VCaP (cell line): ENCODE measurements at regions not wholly inside any gene's neighbourhood (a gene's known extent, or its start where the extent isn't known, plus 50 kb on each side); places are given as distances from the start of the nearest gene placed in this dataset.

Experiments
- H3K27ac ChIP-seq: fragments of 450-650 bp; 2 replicates; pipeline ENCODE4 v1.5.1; 2017
- TF ChIP-seq, protein P1 (sequence below): fragments of 450-650 bp; conservative IDR thresholded peaks from 2 replicates; pipeline ENCODE4 v1.5.1; 2017; ENCODE audit warnings: mild to moderate bottlenecking, moderate library complexity

DNA sequence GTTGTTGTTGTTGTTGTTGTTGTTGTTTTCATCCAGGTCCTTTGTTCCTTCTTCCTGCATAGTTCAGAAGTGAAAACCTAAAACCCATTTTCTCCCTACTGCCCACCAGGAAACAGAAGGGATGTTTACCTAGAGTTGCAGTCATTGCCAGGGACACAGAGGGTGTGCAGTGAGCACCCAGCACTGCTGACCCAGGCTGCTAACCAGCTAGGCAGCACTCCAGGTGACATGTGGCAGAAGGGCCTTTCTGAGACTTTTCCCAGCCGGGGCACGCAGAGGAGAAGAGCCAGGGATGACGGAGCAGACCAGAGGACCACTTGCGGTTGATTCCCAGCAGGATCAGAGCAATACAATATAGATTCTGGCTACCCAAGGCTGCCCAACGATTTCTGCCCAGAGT, 286.3 kb downstream of the BCL11A start:
- no peak overlapping the region for H3K27ac ChIP-seq
- TF ChIP-seq, protein P1, sequence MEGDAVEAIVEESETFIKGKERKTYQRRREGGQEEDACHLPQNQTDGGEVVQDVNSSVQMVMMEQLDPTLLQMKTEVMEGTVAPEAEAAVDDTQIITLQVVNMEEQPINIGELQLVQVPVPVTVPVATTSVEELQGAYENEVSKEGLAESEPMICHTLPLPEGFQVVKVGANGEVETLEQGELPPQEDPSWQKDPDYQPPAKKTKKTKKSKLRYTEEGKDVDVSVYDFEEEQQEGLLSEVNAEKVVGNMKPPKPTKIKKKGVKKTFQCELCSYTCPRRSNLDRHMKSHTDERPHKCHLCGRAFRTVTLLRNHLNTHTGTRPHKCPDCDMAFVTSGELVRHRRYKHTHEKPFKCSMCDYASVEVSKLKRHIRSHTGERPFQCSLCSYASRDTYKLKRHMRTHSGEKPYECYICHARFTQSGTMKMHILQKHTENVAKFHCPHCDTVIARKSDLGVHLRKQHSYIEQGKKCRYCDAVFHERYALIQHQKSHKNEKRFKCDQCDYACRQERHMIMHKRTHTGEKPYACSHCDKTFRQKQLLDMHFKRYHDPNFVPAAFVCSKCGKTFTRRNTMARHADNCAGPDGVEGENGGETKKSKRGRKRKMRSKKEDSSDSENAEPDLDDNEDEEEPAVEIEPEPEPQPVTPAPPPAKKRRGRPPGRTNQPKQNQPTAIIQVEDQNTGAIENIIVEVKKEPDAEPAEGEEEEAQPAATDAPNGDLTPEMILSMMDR: no peak

DNA sequence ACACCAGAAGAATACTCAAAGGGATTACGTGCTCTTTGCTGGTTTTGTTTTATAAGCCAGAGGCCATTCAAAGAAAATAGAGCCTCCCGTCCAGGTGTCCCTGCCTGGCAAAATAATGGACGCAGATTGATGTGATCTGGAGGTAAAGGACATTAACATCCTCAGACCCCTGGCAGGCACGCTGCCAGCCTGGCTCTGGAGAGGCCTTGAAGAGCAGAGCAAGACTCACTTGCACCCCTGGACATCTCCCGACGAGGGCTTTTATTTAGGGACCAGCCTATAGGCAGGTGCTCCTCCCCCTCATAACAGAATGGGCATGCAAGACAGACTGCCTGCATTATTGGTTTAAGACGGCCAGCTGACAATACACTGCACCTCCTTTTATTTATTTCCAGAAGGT, 291.3 kb downstream of the BCL11A start:
- no peak overlapping the region for H3K27ac ChIP-seq
- TF ChIP-seq, protein P1: no peak

DNA sequence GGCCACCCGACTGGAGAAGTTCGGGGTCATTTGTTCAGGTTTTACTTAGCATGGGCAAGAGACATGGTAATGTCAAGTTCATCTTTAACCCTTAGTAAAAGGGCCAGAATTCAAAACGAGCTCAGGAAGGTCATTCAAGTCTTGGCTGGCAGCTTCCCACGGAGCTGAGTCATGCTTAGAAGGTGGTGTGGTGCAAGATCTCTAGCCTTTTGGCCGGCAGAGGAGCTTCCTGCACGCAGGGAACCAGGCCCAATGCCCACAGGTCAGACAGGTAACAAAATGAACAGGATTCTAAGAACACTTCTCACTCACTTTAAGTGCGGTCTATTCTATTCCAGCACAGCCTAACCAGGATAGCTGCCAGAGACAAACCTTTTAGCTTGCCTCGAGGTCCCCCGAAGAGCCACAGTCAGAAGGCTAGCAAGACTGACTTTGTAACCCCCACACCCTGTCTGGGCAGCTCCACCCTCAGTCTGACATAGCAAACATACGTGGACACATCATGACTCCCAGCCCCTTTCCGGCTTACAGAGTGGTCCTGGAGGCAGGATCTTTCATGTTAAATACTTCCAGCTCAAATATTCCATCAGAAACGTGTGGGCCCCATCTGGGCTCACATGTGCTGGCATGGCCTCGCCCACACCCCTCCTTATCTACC, 292.7 kb downstream of the BCL11A start:
- no peak overlapping the region for H3K27ac ChIP-seq
- TF ChIP-seq, protein P1: no peak

DNA sequence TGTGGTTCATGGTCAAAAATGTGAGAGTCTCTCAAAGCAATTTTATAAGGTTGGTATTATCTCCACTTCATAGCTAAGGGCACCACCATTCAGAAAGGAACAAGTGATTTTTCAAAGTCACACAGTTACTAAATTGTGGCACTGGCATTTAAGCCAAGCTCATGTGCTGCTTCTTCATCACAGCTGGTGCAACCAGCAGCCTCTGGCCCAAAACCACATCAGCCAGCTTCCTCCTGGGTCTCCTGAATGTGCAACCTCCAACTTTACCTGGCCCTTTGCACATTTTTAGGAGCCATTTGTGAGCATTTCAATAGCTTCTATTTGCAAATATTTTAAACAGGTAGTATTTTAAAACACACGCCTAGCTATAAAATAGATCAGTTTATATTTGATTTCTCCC, 293.7 kb downstream of the BCL11A start:
- no peak overlapping the region for H3K27ac ChIP-seq
- TF ChIP-seq, protein P1: no peak

DNA sequence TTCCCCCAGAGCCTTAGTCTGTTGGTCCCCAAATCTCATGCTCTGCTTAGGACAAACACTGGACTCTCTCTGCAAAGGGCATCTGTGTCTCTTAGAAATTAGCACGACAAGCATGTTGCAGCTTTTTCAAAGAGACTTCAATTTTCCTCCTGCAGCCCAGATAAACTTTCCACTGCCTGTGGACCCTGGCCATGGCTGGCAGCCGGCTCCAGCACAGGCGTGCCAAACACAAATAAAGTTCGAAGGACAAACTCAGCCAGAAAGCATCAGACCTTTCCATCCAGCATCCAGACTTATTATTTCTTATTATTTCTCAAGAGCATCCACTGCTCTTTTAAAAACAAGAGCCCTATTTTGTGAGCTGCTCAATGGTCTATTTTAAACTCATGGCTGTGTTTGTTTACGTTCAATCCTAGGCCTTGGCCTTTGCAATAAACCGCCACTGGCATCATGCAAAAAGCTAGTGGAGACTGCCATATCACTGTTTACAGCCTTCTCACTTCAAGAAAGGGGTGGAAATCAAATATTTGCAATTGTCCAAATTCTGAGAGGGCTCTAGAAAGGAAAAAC, 300.8 kb downstream of the BCL11A start:
- H3K27ac ChIP-seq: no peak overlapping the region
- TF ChIP-seq, protein P1: no peak

DNA sequence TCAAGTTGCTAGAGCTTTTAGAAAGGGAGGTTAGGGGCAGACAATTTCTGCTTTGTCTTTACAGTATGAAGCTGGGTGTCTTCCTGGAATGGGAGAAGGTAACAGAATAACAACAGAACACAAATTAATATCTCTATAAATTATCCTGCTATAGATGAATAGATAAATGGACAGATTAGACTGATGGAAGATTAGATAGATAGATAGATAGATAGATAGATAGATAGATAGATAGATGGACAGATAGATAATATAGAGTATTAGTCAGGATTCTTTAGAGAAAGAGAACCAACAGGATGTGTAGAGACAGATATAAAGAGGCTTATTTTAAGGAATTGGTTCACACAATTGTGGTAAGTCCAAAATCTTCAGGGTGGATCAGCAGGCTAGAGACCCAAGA, 302.2 kb downstream of the BCL11A start:
- TF ChIP-seq, protein P1: no peak
- H3K27ac ChIP-seq: no peak overlapping the region

DNA sequence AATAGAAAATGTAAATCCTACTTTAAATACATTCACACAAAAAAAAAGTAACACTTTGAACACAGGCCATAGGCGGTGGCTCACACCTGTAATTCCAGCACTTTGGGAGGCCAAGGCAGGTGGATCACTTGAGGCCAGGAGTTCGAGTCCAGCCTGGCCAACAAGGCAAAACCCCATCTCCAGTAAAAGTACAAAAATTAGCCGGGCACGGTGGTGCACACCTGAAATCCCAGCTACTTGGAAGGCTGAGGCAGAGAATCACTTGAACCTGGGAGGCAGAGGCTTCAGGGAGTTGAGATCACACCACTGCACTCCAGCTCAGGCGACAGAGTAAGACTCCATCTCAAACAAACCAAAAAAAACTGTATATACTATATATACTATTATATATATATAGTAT, 303.6 kb downstream of the BCL11A start:
- H3K27ac ChIP-seq: no peak overlapping the region
- TF ChIP-seq, protein P1: no peak
